ENCODE measurements at regions not wholly inside any gene's neighbourhood (a gene's known extent, or its start where the extent isn't known, plus 50 kb on each side); places are given as distances from the start of the nearest gene placed in this dataset.

GRCh38 chr3:166110102-166110501 lies 272.9 kb upstream of the BCHE start:
- WGBS, 2 experiments (ENCODE audit: insufficient coverage in 2 of 2): 81 to 92% methylated on average over 3 of the region's 3 CpGs
- no peaks in the 10 kb centered on the region for H3K36me3 ChIP-seq (ENCODE audit: control insufficient read depth, insufficient read depth, low read length)
- no peak overlapping the region for H3K27ac ChIP-seq (ENCODE audit: low read depth, low read length, severe bottlenecking)

DNA sequence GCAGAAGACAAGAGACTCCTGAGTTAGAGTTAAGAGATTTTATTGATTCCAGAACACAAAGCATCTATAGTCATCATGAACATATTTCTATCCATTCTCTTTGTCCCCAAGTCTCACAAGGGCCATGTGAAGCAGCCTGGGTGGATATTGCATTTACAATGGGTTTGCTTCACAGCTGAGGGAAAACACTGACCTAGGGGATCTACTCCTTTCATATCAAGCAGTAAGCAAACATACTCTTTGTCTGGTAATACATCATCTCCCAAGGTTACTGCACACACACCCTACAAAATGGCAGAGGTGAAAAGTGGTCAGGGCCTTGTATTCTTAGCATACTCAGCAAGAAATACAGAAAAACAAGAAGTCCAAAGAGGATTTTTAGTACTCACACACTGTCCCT lies 267.7 kb upstream of the BCHE start:
- Histone ChIP-seq H3K4me3 (ENCODE audit: extremely low read depth, insufficient read depth, low read length, poor library complexity, severe bottlenecking) (no peak overlapping the region), H3K4me1 (ENCODE audit: control insufficient read depth, insufficient read depth, low read length, poor library complexity, severe bottlenecking) (no peaks in the 10 kb centered on the region), H3K9me3 (ENCODE audit: control insufficient read depth, low read length) (no peaks in the 10 kb centered on the region), H3K36me3 (ENCODE audit: control insufficient read depth, insufficient read depth, low read length) (no peaks in the 10 kb centered on the region), H3K27ac (ENCODE audit: low read depth, low read length, severe bottlenecking) (no peak overlapping the region)

More at GRCh38 chr3:166110102-166110501, 272.9 kb upstream of the BCHE start:
- Histone ChIP-seq H3K9me3 (ENCODE audit: control insufficient read depth, low read length) (no peaks in the 10 kb centered on the region), H3K4me1 (ENCODE audit: control insufficient read depth, insufficient read depth, low read length, poor library complexity, severe bottlenecking) (no peaks in the 10 kb centered on the region), H3K4me3 (ENCODE audit: extremely low read depth, insufficient read depth, low read length, poor library complexity, severe bottlenecking) (no peak overlapping the region)

GRCh38 chr3:166100730-166101129 lies 263.5 kb upstream of the BCHE start:
- H3K9me3 ChIP-seq (ENCODE audit: control insufficient read depth, low read length): no peaks in the 10 kb centered on the region
- no peak overlapping the region for H3K4me3 ChIP-seq (ENCODE audit: extremely low read depth, insufficient read depth, low read length, poor library complexity, severe bottlenecking)
- no peak overlapping the region for H3K27ac ChIP-seq (ENCODE audit: low read depth, low read length, severe bottlenecking)
- WGBS, 2 experiments (ENCODE audit: insufficient coverage in 2 of 2): no CpG with 5 or more reads among the region's 1 CpG
- H3K36me3 ChIP-seq (ENCODE audit: control insufficient read depth, insufficient read depth, low read length): no peaks in the 10 kb centered on the region
- no peaks in the 10 kb centered on the region for H3K4me1 ChIP-seq (ENCODE audit: control insufficient read depth, insufficient read depth, low read length, poor library complexity, severe bottlenecking)

DNA sequence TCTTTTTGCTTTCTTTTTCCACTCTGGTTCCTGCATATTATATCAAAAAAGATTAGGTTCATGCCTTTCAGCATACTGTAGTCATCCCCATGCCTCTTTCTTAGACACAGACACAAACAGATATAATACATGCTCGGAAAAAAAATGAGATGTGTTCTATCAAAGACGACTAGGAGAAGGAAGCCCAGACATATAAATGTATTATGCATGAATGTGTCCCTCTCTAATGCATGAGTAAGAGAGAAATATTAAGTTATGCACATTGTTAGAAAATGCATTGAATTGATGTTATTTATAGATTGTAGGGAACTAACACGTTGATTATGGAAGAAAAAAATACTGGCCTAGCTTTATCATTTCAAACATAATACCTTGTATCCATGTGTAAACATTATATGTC lies 252.4 kb upstream of the BCHE start:
- H3K27ac ChIP-seq (ENCODE audit: low read depth, low read length, severe bottlenecking): no peak overlapping the region
- no peak overlapping the region for H3K4me3 ChIP-seq (ENCODE audit: extremely low read depth, insufficient read depth, low read length, poor library complexity, severe bottlenecking)
- H3K9me3 ChIP-seq (ENCODE audit: control insufficient read depth, low read length): no peaks in the 10 kb centered on the region
- no peaks in the 10 kb centered on the region for H3K4me1 ChIP-seq (ENCODE audit: control insufficient read depth, insufficient read depth, low read length, poor library complexity, severe bottlenecking)
- 100% methylated on average over 1 of the region's 3 CpGs; no CpG with 5 or more reads in 1 of the 2 experiments for WGBS, 2 experiments (ENCODE audit: insufficient coverage in 2 of 2)
- no peaks in the 10 kb centered on the region for H3K36me3 ChIP-seq (ENCODE audit: control insufficient read depth, insufficient read depth, low read length)

DNA sequence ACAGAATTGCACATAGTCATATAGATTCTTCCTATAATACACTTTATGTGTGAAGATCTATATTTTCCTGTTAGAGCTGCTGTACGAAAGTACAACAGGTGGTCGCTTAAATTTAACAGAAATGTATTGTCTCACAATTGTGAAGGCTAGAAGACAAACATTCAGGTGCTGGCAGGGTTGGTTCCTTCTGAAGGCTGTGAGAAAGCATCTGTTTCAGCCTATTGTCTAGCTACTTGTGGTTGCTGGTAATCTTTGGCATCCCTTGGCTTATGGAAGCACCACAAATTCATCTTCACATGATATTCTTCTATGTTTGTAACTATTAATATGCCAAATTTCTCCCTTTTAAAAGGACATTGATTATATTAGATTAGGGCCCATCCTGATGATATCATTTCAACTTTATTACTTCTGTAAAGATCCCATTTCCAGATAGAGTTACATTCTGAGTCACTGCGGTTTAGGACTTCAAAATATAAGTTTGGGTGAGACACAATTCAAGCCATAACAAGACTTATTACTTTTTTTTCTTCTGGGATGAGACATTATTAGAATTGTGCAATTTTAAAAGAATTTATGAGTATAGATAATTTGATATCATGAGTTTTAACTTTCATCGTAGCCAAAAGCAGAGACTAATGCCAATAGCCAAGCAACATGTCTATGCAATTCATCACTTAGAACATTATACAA lies 248.1 kb upstream of the BCHE start:
- 95 to 100% methylated on average over 2 of the region's 4 CpGs for WGBS, 2 experiments (ENCODE audit: insufficient coverage in 2 of 2)

GRCh38 chr3:166080096-166080495 lies 242.9 kb upstream of the BCHE start:
- H3K4me1 ChIP-seq (ENCODE audit: control insufficient read depth, insufficient read depth, low read length, poor library complexity, severe bottlenecking): no peaks in the 10 kb centered on the region
- no peaks in the 10 kb centered on the region for H3K36me3 ChIP-seq (ENCODE audit: control insufficient read depth, insufficient read depth, low read length)
- 100% methylated on average over 1 of the region's 2 CpGs for WGBS, 2 experiments (ENCODE audit: insufficient coverage in 2 of 2)
- H3K4me3 ChIP-seq (ENCODE audit: extremely low read depth, insufficient read depth, low read length, poor library complexity, severe bottlenecking): no peak overlapping the region
- no peak overlapping the region for H3K27ac ChIP-seq (ENCODE audit: low read depth, low read length, severe bottlenecking)
- H3K9me3 ChIP-seq (ENCODE audit: control insufficient read depth, low read length): no peaks in the 10 kb centered on the region

More for the DNA sequence above, 248.1 kb upstream of the BCHE start:
- Histone ChIP-seq H3K4me1 (ENCODE audit: control insufficient read depth, insufficient read depth, low read length, poor library complexity, severe bottlenecking) (no peaks in the 10 kb centered on the region), H3K4me3 (ENCODE audit: extremely low read depth, insufficient read depth, low read length, poor library complexity, severe bottlenecking) (no peak overlapping the region), H3K36me3 (ENCODE audit: control insufficient read depth, insufficient read depth, low read length) (no peaks in the 10 kb centered on the region), H3K9me3 (ENCODE audit: control insufficient read depth, low read length) (no peaks in the 10 kb centered on the region), H3K27ac (ENCODE audit: low read depth, low read length, severe bottlenecking) (no peak overlapping the region)

DNA sequence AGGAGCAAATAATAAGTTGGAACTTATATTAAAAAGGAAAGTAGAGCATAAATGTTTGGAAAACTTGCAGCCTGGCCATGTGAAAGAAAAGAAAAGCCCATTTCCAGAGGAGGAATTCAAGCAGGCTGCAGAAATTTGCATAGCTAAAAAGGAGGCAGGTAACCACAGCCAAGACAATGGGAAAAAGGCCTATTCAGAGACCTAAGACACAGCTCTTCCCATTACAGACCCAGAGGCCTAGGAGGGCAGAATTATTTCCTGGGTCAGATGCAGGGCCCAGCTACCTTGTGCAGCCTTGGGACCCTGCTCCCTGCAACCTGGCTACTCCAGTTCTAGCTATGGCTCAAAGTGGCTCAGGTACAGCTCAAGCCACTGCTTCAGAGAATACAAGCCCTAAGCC lies 234.6 kb upstream of the BCHE start:
- no peak overlapping the region for H3K4me3 ChIP-seq (ENCODE audit: extremely low read depth, insufficient read depth, low read length, poor library complexity, severe bottlenecking)
- H3K27ac ChIP-seq (ENCODE audit: low read depth, low read length, severe bottlenecking): no peak overlapping the region
- no peaks in the 10 kb centered on the region for H3K9me3 ChIP-seq (ENCODE audit: control insufficient read depth, low read length)
- H3K36me3 ChIP-seq (ENCODE audit: control insufficient read depth, insufficient read depth, low read length): no peaks in the 10 kb centered on the region
- H3K4me1 ChIP-seq (ENCODE audit: control insufficient read depth, insufficient read depth, low read length, poor library complexity, severe bottlenecking): peaks cover 6% of the 10 kb centered on the region

DNA sequence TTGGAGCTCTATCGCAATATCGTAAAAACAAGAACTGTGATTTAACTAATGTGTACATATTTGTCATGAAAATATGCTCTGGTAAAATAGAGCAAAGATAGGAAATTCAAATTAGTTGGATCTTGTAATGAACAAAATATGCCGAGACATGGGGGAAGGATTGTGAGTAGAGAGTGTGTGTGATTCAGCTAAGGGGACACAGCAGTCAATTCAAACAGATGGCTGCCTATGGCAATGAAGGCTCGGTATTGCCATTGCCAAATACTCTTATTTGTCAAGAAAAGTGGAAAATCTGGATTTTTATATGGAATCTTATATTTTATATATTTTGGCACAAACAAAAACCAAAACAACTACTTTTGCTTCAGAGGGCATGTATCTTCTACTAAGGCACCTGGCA lies 227.3 kb upstream of the BCHE start:
- no peak overlapping the region for H3K4me3 ChIP-seq (ENCODE audit: extremely low read depth, insufficient read depth, low read length, poor library complexity, severe bottlenecking)
- H3K27ac ChIP-seq (ENCODE audit: low read depth, low read length, severe bottlenecking): no peak overlapping the region
- H3K9me3 ChIP-seq (ENCODE audit: control insufficient read depth, low read length): no peaks in the 10 kb centered on the region
- H3K36me3 ChIP-seq (ENCODE audit: control insufficient read depth, insufficient read depth, low read length): no peaks in the 10 kb centered on the region
- peaks cover 6% of the 10 kb centered on the region for H3K4me1 ChIP-seq (ENCODE audit: control insufficient read depth, insufficient read depth, low read length, poor library complexity, severe bottlenecking)
- WGBS, 2 experiments (ENCODE audit: insufficient coverage in 2 of 2): 92 to 93% methylated on average over 1 to 3 of the region's 4 CpGs

- H3K4me3 ChIP-seq (ENCODE audit: extremely low read depth, insufficient read depth, low read length, poor library complexity, severe bottlenecking): no peak overlapping the region
- no peak overlapping the region for H3K27ac ChIP-seq (ENCODE audit: low read depth, low read length, severe bottlenecking)
- H3K9me3 ChIP-seq (ENCODE audit: control insufficient read depth, low read length): no peaks in the 10 kb centered on the region
- H3K4me1 ChIP-seq (ENCODE audit: control insufficient read depth, insufficient read depth, low read length, poor library complexity, severe bottlenecking): no peaks in the 10 kb centered on the region
- no peaks in the 10 kb centered on the region for H3K36me3 ChIP-seq (ENCODE audit: control insufficient read depth, insufficient read depth, low read length)
- WGBS, 2 experiments (ENCODE audit: insufficient coverage in 2 of 2): 74% methylated on average over 2 of the region's 2 CpGs; no CpG with 5 or more reads in 1 of the 2 experiments
Measured at GRCh38 chr3:166060789-166061479, 223.7 kb upstream of the BCHE start.

DNA sequence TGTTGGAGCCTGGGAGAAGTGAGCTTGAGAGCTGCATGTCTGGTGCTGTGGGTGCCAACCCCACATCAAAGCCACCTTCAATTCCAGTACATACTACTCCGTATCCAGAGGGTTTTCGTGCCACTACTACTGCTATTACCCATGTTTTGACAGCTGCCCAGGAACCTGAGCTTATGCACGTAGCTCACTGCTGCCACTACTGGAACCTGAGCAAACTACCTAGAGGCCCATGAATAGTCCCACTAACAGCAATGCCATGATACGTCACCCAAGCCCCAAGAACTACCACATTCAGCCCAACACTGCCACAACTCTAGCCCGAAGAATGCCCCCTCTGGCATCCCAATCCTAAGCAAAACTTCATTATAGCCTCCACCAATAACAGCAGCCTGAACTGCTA lies 215.2 kb upstream of the BCHE start:
- no peak overlapping the region for H3K27ac ChIP-seq (ENCODE audit: low read depth, low read length, severe bottlenecking)
- H3K4me1 ChIP-seq (ENCODE audit: control insufficient read depth, insufficient read depth, low read length, poor library complexity, severe bottlenecking): no peaks in the 10 kb centered on the region
- 60 to 86% methylated on average over 2 to 5 of the region's 5 CpGs for WGBS, 2 experiments (ENCODE audit: insufficient coverage in 2 of 2)
- no peak overlapping the region for H3K4me3 ChIP-seq (ENCODE audit: extremely low read depth, insufficient read depth, low read length, poor library complexity, severe bottlenecking)
- H3K36me3 ChIP-seq (ENCODE audit: control insufficient read depth, insufficient read depth, low read length): no peaks in the 10 kb centered on the region
- H3K9me3 ChIP-seq (ENCODE audit: control insufficient read depth, low read length): no peaks in the 10 kb centered on the region

- Histone ChIP-seq H3K4me3 (ENCODE audit: extremely low read depth, insufficient read depth, low read length, poor library complexity, severe bottlenecking) (no peak overlapping the region), H3K36me3 (ENCODE audit: control insufficient read depth, insufficient read depth, low read length) (no peaks in the 10 kb centered on the region), H3K4me1 (ENCODE audit: control insufficient read depth, insufficient read depth, low read length, poor library complexity, severe bottlenecking) (no peaks in the 10 kb centered on the region), H3K27ac (ENCODE audit: low read depth, low read length, severe bottlenecking) (no peak overlapping the region), H3K9me3 (ENCODE audit: control insufficient read depth, low read length) (no peaks in the 10 kb centered on the region)
- WGBS, 2 experiments (ENCODE audit: insufficient coverage in 2 of 2): 59 to 73% methylated on average over 2 to 3 of the region's 3 CpGs
Measured at GRCh38 chr3:166029507-166029906, 192.3 kb upstream of the BCHE start.

All from mesodermal cell (in vitro differentiated cells).